LNCAP (cell line): ENCODE measurements at regions not wholly inside any gene's neighbourhood (a gene's known extent, or its start where the extent isn't known, plus 50 kb on each side); places are given as distances from the start of the nearest gene placed in this dataset.

Experiments used
- TF ChIP-seq, protein P1 (sequence below): fragments of 450-650 bp; IDR thresholded peaks from 2 replicates; pipeline ENCODE4 v1.5.1; 2017; ENCODE audit warnings: mild to moderate bottlenecking

DNA sequence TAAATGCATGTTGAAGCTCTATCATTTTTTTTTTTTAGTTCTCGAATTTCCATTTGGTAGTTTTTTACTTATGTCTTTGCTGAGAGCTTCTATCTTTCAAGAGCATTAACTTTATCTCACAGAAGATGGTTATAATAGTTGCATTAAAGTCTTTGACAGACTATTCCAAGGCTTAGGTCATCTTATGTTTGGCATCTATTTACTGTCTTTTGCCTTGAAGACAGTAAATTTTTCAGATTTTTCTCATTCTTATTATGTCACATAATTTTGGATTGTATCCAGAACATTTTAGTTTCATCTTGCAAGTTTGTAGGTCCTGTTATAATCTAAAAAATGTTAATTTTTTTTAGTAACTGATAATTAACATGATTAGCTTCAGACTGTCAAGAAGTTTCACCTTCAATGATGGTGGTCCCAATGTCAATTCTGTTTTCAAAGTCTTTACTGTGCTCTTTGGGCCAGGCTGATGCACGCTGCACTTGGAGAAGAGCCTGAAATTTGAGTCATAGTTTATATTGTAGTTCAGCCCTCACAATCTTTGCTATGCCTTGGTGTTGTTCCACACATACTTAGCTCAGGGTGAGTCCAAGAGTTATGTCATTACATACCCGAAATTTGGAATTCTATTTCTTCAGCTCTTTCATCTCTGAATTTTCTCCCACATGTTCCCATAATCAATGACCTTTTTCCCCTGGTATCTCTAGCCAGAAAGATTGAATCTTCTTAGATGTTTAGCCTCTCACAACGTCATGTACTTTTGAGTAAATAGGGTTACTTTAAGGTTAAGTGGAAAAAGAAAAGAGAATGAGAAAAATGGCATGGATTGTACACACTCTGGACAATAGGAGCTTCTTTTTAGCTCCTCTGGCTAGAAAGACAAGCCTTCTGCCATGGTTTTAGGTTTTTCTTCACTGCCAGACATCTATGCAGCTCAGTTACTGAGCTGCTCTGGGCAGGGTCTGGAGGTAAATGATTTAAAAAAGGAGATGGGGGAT, 110.3 kb upstream of the BTBD3 start:
- TF ChIP-seq, protein P1, sequence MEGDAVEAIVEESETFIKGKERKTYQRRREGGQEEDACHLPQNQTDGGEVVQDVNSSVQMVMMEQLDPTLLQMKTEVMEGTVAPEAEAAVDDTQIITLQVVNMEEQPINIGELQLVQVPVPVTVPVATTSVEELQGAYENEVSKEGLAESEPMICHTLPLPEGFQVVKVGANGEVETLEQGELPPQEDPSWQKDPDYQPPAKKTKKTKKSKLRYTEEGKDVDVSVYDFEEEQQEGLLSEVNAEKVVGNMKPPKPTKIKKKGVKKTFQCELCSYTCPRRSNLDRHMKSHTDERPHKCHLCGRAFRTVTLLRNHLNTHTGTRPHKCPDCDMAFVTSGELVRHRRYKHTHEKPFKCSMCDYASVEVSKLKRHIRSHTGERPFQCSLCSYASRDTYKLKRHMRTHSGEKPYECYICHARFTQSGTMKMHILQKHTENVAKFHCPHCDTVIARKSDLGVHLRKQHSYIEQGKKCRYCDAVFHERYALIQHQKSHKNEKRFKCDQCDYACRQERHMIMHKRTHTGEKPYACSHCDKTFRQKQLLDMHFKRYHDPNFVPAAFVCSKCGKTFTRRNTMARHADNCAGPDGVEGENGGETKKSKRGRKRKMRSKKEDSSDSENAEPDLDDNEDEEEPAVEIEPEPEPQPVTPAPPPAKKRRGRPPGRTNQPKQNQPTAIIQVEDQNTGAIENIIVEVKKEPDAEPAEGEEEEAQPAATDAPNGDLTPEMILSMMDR: no peak

DNA sequence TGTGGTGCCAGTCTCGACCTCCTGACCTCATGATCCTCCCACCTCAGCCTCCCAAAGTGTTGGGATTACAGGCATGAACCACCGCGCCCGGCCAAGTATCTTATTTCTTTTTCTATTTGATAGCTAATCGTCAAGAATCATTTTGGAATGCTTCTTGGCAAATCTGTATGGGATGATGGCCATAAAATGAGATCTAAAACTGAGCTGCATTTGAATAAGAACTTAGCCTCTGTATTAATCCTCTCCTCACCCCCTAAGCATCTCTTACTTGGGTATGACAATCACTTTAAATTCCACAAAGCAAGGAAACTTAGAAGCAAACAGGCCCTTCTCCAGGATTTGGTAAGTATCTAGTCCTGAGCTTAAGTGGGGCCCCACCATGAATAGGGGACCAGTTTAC, 108.9 kb upstream of the BTBD3 start:
- TF ChIP-seq, protein P1: no peak

DNA sequence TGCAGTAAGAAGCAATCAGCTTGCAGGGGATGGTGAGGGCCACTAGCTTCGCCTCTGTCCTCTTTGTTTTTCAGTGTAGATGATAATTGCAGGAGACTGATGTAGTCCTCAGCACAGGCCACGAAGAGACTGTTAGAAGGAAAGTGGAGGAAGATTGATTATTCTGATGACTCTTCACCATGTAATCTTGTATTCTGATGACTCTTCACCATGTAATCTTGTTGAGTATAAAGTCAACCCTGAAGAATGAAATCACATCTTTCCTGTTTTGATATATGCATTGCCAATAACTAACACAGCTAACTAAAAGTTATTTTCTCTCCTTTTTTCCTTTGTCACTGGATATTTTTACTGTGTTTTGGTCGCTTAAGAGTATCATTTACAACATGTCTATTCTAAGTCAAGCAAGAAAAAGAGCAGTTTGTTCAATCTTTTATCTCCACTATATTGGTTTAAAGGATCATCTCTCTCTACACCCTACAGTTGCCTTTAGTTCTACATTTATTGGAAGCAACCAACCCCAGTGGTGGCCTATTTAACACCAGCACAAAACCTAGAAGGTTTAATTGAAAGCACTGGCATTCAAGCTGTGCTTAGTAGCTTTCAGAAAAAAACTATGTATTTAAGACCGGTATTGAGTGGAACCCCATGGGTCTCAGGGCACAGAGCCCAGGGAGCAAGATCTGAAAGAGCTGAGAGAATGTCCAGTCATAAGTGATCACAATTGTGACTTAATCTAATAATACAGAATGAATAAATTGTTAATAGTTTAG, 107.2 kb upstream of the BTBD3 start:
- TF ChIP-seq, protein P1: no peak

DNA sequence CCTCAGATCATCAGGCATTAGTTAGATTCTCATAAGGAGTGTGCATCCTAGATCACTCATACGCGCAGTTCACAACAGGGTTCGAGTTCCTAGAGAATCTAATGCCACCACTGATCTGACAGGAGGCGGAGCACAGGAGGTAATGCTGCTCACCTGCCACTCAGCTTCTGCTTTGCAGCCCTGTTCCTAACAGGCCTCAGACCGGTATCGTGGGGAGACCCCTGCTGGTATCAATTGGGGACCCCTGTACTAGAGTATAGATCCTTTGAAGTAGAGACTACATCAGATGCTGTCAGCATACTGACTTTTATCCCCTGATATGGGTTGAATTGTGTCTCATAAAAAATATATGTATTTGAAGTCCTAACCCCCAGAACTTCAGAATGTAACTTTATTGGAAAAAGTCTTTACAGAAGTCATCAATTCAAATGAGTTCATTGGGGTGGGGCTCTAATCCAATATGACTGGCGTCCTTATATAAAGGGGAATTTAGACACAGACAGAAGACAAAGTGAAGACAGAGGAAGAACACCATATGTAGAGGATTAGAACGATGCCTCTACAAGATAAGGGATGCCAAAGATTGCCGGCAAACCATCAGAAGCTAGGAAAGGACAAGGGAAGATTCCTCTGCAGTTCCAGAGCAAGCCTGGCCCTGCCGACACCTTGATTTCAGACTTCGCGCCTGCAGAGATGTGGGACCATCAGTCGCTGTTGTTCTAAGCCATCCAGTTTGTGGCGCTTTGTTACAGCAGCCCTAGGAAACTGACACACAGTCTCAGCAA, 104.4 kb upstream of the BTBD3 start:
- TF ChIP-seq, protein P1: no peak

DNA sequence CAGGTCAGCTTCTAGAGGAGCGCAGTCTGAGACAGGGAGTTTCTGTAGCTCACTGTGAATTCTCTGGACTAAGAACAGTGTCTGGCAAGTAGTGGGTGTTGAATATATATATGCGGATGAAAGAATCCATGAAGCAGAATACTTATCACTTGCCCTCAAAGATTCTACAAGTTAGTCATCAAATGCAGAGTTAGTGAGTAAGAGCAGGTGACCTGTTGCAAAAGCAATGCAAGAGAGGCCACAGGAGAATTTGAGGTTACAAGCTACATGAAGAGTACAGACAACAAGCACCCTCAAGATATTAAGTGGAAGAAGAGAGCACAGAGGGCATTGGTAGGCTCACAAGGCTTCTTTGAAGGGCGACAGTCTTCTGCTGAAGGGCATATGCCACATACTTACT, 103.4 kb upstream of the BTBD3 start:
- TF ChIP-seq, protein P1: no peak

DNA sequence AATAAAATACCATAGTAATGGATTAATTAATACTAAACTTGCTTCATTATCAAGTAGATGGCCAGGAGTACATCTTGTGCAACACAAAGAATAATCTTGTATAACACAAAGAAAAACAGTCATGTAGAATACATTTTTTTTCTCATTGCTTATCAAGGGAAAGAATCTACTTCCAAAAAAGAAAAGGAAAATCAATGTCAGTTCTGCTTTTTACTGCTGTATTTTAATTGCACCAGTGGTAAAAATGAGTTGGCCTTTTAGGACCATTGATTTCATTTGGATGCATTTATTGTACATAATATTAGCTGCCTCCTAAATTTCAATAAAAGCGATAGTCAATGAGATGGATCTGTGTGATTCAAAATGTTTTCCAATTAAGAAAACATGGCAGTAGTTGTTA, 96.9 kb upstream of the BTBD3 start:
- TF ChIP-seq, protein P1: no peak

DNA sequence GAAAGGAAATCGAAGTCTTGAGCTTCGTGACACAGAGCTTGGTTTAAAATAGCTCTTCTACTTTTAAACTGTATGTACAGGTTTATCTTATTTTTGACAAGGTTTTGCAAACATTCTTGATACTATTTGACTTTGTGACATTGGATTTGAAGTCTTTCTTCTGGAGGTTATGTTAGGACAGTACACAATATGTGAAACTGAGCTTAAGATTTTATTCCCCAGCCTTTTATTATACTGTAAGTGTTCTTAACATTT, 95.2 kb upstream of the BTBD3 start:
- TF ChIP-seq, protein P1: no peak
